Panc1 (cell line): ENCODE measurements at regions not wholly inside any gene's neighbourhood (a gene's known extent, or its start where the extent isn't known, plus 50 kb on each side); places are given as distances from the start of the nearest gene placed in this dataset.

Source experiments
- POLR2AphosphoS5 ChIP-seq: IDR thresholded peaks from 2 replicates; pipeline ENCODE4 v1.6.1; 2012; ENCODE audit warnings: mild to moderate bottlenecking, low read depth, low read length, moderate library complexity
- SIN3A ChIP-seq: IDR thresholded peaks from 2 replicates; pipeline ENCODE4 v1.6.1; 2012; ENCODE audit warnings: low read depth, mild to moderate bottlenecking, low read length, moderate library complexity, borderline replicate concordance; ENCODE audit not compliant: insufficient read depth
- TF ChIP-seq, protein P1 (sequence below): fragments of 450-650 bp; IDR thresholded peaks from 2 replicates; pipeline ENCODE4 v1.5.1; 2017; ENCODE audit warnings: mild to moderate bottlenecking
- TF ChIP-seq, protein P2 (sequence below), 2 experiments: IDR thresholded peaks; 2 replicates each; pipeline ENCODE4 v1.6.1; 2011 to 2012; ENCODE audit warnings: low read depth in 2 of 2, control low read depth in 1 of 2, low read length in 1 of 2, mild to moderate bottlenecking in 1 of 2, moderate library complexity in 1 of 2; ENCODE audit not compliant: insufficient read depth in 1 of 2

DNA sequence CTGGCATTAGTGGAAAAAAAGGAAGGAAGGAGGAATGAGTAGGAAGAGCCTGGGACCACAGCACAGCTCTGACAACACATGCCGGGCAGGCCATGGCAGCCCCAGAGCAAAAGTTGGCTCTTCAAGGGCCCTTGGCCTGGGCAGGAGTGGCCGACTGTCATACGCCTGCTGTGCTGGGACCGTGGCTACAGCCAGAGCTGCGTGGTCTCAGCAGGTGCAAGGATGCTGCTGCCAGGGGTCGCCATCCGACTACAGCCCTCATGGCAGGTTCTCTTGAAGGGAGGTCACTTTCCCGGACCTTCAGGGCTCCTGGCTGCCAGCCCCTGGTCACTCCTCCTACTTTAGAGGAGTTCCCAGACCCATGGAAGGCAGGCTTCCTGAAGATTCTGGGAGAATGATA, 109.9 kb downstream of the ARL4C start:
- TF ChIP-seq, protein P1, sequence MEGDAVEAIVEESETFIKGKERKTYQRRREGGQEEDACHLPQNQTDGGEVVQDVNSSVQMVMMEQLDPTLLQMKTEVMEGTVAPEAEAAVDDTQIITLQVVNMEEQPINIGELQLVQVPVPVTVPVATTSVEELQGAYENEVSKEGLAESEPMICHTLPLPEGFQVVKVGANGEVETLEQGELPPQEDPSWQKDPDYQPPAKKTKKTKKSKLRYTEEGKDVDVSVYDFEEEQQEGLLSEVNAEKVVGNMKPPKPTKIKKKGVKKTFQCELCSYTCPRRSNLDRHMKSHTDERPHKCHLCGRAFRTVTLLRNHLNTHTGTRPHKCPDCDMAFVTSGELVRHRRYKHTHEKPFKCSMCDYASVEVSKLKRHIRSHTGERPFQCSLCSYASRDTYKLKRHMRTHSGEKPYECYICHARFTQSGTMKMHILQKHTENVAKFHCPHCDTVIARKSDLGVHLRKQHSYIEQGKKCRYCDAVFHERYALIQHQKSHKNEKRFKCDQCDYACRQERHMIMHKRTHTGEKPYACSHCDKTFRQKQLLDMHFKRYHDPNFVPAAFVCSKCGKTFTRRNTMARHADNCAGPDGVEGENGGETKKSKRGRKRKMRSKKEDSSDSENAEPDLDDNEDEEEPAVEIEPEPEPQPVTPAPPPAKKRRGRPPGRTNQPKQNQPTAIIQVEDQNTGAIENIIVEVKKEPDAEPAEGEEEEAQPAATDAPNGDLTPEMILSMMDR: no peak
- TF ChIP-seq SIN3A (no peak), POLR2AphosphoS5 (no peak)
- TF ChIP-seq, protein P2, sequence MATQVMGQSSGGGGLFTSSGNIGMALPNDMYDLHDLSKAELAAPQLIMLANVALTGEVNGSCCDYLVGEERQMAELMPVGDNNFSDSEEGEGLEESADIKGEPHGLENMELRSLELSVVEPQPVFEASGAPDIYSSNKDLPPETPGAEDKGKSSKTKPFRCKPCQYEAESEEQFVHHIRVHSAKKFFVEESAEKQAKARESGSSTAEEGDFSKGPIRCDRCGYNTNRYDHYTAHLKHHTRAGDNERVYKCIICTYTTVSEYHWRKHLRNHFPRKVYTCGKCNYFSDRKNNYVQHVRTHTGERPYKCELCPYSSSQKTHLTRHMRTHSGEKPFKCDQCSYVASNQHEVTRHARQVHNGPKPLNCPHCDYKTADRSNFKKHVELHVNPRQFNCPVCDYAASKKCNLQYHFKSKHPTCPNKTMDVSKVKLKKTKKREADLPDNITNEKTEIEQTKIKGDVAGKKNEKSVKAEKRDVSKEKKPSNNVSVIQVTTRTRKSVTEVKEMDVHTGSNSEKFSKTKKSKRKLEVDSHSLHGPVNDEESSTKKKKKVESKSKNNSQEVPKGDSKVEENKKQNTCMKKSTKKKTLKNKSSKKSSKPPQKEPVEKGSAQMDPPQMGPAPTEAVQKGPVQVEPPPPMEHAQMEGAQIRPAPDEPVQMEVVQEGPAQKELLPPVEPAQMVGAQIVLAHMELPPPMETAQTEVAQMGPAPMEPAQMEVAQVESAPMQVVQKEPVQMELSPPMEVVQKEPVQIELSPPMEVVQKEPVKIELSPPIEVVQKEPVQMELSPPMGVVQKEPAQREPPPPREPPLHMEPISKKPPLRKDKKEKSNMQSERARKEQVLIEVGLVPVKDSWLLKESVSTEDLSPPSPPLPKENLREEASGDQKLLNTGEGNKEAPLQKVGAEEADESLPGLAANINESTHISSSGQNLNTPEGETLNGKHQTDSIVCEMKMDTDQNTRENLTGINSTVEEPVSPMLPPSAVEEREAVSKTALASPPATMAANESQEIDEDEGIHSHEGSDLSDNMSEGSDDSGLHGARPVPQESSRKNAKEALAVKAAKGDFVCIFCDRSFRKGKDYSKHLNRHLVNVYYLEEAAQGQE (IDR thresholded peaks at IDR 0.05; ENCODE audit: insufficient read depth in 1 of 2, low read depth in 2 of 2, low read length in 1 of 2): no peak
